HG02840 (cell line): ENCODE measurements at regions not wholly inside any gene's neighbourhood (a gene's known extent, or its start where the extent isn't known, plus 50 kb on each side); places are given as distances from the start of the nearest gene placed in this dataset.
"Not testable (repeated sequence)": the region's sequence is repeated elsewhere in the genome, so short reads cannot be mapped to it uniquely, and the experiment has no call there.

Experiments
- ATAC-seq: cut with Tn5 transposase; IDR thresholded peaks from one replicate; pipeline ENCODE4 v1.9.1; 2021; ENCODE audit warnings: mild to moderate bottlenecking, moderate library complexity, moderate number of reproducible peaks; ENCODE audit not compliant: unreplicated experiment, low FRiP score

DNA sequence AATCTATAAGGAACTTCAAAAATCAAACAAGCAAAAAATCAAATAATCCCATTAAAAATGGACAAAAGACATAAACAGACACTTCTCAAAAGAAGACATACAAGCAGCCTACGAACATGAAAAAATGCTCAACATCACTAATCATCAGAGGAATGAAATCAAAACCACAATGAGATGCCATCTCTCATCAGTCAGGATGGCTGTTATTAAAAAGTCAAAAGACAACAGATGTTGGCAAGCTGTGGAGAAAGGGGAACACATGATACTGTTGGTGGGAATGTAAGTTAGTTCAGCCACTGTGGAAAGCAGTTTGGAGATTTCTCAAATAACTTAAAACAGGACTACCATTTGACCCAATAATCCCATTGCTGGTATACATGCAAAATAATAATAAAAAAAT lies 226.4 kb downstream of the S1PR1 start:
- ATAC-seq = no peak

DNA sequence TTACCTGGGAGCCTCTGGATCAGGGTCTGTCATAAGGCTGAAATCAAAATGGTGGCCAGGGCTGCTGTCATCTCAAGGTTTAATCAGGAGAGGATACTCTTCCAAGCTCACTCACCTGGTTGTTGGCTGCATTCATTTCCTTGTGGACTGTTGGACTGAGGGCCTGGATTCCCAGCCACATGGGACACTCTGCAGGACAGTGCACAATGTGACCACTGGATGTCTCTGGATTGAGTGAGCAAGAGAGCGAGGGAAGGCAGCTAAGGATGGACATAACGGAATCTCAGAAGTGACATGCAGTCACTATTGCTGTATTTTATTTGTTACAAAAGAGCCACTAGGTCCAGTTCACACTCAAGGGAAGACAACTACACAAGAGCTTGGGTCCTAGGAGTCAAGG lies 229.1 kb downstream of the S1PR1 start:
- ATAC-seq = no peak

DNA sequence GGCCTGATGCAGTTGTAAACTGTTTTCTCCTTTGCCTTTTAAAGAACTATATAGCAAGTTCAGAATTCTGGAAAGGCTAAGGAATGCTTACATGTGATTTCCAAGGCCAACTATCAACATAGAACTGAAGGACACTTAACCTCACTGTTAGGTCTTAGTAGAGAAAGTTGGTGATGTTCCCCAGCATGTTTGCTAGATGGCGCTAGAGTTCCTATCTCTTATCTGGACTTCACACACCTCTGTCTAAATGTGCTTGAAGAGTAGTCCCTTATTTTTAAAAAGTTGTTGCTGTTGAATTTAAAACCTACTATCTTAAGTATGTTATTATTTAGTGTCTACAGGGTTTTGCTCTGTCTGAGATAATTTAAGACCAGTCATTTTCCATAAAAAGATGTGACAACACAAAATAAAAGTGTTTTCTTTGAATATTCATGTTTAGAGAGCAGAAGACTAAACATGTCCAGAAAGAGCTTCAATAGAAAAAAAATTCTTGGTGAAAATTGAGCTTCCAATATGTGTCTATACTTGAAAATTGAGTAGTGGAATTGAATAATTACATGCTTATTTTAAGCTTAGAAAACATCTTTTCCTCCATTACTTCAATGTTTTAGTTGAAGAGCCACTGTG lies 237.3 kb downstream of the S1PR1 start:
- no peak for ATAC-seq

DNA sequence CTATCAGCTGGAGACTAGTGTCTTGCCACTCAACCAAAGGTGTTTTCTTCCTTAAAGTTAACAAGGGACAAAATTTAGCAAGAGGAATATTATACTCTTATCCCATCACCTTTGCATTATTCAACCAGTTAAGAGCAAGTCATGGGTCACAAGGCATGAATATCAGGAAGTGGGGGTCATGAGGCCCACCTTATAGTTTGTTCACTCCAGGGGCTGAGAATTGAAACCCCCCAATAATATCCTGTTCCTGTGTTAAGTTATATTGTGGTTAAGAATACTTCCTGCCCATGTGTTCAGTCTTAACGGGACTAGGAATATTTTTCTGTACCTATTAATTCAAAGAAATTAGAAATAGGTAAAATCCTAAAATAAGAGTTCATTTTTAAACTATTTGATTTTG lies 239.7 kb downstream of the S1PR1 start:
- ATAC-seq = no peak

DNA sequence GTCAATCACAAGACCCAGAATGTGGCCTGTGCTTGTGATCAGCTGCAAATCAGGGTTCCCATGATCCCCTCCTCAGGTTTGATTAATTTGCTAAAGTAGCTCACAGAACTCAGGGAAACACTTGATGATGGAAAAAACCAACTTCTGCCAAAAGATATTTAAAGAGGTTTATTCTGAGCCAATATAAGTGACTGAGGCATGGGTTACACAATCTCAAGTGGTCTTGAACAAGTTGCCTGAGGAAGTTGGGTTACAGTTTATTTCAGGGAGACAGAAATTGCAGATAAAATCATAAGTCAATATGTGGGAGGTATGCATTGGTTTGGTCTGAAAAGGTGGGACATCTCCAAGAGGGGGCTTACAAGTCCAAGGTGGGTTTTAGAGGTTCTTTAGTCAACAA lies 243.1 kb downstream of the S1PR1 start:
- ATAC-seq = no peak

DNA sequence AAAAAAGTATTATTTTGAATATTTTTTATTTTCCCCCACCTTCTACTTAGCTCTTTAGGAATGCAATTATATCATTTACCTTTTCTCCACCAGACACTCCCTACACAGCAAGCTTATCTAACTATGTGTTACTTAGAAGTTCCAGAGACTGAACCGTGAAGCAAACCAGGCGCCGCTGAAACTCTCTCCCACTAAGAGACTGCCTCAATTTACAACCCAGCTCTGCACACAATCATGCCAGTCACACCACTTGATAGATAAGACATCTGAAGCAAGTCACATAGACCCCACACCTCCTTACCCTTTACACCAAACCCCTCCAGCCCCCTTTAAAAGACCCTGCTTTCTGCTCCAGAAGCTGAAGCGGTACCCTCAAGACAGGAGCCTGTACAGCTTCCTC lies 245.5 kb downstream of the S1PR1 start:
- no peak for ATAC-seq

DNA sequence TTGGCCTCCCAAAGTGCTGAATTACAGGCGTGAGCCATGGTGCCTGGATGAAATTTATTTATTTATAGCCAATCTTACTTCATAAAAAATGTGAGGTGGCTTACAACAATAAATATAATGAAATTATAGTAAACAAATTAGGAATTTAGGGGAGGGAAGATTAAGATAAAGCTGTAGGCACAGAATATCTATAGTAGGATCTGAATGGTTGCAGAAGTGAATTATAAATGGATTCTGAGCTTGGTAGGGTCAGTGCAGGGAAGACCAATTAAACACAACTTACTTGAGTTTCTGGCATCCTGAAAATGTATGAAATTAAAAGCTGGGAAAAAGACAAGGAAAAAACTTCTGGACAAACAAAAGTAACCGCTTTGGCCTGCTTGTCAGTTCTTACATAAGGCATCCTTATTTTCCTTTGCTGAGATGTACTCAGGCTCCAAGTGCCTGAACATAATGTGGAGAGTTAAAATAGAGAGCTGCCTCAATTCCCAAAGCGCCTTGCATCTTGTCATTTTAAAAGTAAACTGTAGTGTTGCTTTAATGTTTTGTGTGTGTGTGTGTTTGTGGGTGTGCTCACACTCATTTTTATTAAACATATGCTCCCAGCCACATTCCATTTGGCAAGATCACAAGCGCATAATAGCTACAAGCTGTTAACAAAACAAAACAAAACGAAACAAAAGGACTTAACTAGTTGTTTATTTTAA lies 247.3 kb downstream of the S1PR1 start:
- ATAC-seq = no peak

DNA sequence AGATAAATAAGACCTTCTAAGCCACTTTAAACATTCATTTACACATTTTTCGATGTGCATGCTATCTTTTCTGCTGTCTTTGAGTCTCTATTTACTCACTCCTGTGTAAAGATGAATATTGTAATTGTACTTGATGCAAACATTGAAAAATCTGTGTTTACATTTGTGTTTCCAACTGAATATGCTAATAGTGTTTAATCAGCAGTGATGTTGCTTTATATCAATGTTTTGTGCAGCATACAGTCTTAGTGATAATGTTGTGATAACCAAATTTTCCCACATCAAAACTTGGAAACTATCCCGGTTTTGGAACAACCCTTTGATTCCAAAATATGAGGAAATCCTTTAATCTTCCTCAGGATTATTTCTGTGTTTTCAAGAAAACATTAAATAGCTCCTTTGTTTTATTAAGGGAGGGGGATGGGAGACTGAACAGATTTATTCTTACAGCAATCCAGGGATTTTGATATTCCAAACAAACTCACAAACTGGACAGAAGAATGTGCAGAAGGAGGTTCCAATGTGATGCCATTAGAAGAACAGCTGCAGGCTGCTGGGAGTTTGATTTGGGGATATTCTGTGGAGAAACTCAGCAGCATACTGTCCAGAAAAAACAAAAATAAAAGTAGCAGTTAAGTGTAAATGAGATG lies 248.0 kb downstream of the S1PR1 start:
- no peak for ATAC-seq

DNA sequence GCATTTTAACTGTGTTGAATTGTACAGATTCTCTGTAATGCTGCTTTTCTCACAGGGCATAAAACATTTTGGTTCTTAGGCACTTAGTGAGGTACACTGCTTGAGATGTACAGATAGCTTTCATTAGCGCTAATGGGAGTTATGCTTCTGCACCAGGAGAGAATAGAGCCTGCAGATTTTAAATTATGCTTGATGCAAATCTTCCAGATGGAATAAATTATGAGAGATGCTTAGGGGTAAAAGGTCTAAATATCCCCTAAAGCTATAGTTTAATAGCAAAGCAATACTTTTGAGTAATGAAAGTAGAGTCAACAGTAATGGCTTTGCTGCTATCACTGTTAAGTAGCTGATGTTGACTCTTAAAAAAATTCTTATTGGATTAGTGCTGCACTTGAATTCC lies 248.9 kb downstream of the S1PR1 start:
- ATAC-seq = no peak

DNA sequence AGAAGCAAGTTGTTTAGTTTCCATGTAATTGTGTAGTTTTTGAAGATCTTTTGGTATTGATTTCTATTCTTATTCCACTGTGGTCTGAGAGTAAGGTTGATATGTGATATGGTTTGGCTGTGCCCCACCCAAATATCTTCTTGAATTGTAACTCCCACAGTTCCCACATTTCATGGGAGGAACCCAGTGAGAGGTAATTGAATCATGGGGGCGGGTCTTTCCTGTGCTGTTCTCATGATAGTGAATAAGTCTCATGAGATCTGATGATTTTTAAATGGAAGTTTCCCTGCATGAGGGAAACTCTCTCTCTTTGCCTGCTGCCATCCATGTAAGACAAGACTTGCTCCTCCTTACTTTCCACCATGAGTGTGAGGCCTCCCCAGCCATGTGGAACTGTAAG lies 255.3 kb downstream of the S1PR1 start:
- ATAC-seq = not testable (repeated sequence)

DNA sequence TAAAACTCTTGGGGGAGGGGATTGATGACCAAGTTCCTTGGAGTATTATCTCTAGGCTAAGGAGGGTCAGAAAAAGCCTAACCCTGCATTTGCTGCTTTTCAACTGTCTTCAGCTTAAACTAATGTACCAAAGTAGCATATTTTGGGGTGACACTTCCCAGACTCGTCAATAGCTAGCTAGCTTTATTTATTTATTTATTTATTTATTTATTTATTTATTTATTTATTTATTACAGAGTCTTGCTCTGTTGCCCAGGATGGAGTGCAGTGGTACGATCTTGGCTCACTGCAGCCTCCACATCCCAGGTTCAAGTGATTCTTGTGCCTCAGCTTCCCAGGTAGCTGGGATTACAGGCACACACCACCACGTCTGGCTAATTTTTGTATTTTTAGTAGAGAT lies 257.1 kb downstream of the S1PR1 start:
- not testable (repeated sequence) for ATAC-seq

DNA sequence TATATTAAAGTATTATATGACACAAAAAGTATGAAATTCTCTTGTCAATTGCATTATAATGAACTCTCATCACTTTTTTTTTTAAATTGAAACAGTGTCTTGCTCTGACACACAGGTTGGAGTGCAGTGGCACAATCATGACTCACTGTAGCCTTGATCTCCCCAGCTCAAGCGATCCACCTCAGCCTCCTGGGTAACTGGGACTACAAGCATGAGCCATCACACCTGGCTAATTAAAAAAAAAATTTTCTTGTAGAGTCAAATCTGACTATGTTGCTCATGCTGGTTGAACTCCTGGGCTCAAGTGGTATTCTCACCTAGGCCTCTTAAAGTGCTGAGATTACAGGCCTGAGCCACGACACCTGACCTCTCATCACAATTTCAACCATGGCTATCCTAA lies 259.3 kb downstream of the S1PR1 start:
- ATAC-seq = no peak

DNA sequence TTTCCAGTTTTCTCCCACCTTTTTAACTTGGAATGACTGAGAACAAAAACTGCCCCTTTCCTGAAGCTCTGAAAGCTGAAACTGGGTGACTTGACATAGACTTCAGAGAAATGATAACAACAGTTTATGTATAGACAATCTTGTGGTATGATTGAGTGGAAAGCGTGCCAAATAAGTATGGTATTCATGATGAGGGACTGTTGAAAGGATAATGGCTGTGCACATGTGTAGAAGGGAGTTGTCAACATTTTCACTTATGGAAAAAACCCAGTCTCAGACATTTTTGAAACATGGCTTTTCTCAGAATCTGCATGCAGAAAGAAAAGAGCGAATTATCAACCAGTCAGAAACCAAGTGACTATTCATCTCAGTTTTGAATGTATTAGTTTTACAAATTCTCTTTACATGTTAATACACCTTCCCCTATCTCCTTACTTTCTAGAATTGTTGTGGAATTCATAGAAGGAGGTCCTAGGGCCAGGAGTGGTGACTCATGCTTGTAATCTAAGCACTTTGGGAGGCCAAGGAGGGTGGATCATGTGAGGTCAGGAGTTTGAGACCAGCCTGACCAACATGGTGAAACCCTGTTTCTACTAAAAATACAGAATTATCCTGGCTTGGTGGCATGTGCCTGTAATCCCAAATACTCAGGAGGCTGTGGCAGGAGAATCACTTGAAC lies 261.2 kb downstream of the S1PR1 start:
- ATAC-seq = no peak

DNA sequence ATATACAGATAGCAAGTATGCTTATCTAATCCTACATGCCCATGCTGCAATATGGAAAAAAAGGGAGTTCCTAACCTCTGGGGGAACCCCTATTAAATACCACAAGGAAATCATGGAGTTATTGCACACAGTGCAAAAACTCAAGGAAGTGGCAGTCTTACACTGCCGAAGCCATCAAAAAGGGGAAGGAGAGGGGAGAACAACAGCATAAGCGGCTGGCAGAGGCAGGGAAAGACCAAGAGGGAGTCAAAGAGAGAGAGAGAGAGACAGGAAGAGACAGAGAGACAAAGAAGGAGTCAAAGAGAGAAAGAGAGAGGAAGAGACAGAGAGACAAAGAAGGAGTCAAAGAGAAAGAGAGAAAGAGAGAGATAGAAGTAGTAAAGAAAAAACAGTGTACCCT lies 267.3 kb downstream of the S1PR1 start:
- not testable (repeated sequence) for ATAC-seq

DNA sequence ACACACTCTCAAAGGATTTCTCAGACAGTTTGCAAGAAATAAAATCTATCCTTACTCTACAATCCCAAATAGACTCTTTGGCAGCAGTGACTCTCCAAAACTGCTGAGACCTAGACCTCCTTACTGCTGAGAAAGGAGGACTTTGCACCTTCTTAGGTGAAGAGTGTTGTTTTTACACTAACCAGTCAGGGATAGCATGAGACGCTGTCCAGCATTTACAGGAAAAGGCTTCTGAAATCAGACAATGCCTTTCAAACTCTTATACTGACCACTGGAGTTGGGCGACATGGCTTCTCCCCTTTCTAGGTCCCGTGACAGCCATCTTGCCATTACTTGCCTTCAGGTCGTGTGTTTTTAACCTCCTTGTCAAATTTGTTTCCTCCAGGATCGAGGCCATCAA lies 268.4 kb downstream of the S1PR1 start:
- not testable (repeated sequence) for ATAC-seq

DNA sequence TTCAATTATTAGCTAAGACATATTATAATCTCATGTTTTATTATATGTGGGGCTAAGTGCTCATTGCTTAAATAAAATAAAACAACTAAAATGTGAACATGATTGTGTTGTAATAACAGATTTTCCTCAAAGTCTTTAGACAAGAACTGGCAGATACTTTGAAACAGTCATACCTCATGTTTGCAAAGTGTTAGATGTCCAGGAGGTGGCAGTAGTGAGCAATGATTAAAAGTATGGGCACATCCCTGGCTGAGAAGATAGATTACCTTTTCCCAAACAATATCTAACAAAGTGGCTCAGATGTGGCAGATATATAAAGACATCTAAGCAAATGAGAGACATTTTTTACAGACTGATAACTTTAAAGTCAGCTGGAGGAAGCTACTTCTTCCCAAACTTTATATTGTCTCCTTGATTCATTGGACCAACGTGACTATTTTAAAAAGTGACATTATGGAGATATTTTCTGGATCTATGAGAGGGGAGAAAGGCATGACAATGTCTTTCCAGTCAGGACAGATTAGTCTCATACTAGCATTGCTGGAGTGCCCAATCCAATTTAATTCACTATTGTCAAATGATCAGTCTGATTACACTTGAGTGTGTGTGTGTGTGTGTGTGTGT lies 269.8 kb downstream of the S1PR1 start:
- ATAC-seq = peak; percentile 56

DNA sequence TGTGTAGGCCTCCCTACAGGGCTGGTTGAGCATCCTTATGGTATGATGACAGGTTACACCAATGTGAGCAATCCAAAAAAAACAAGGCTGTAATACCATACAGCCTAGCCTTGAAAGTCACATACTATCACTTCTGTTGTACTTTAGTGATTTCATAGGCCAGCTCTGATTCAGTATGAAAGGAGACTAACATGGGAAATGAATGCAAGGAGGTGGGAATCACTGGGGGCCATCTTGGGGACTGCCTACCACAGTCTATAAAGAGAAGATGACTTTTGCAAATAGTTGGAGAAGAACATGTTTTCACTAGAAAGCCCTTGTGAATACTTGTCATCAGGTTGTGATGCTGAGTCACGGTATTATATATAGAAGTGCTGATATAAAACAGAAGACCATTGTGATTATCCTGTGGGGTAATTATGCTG lies 270.7 kb downstream of the S1PR1 start:
- no peak for ATAC-seq

DNA sequence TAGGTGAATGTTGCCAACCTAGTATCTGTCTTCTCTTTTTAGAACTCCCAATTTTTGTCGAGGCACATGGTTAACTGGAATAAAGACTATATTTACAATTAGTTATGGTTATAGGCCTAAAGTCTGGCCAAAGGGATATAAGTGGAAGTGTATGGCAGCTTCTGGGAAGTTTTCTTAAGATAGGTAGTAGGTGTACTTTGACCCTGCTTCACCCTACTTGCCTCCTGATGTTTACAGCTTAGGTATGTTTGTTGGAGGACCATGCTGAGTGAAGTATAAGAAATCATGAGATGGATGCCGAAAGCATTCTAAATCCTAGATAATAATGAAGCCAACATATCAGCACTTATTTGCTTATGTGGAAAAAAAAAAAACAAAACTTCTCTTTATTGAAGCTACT lies 272.1 kb downstream of the S1PR1 start:
- ATAC-seq = no peak

DNA sequence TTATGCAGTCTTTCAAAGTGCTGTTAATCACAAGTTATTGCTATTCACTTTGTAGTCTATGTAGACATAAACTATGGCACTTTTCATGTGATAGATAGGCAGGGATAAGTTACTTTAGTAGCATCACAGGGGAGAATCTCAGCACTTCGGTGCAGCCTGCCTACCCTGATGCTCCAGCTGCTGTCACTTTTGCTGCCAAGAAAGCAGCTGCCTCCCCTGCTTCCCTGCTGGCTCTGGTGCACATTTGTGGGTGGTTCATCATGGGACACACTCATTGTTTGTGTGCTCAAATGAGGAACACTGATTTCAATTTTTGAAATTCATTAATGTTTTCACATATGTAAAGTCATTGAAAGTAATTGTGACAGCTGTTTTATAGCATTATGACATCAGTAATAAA lies 272.6 kb downstream of the S1PR1 start:
- no peak for ATAC-seq

DNA sequence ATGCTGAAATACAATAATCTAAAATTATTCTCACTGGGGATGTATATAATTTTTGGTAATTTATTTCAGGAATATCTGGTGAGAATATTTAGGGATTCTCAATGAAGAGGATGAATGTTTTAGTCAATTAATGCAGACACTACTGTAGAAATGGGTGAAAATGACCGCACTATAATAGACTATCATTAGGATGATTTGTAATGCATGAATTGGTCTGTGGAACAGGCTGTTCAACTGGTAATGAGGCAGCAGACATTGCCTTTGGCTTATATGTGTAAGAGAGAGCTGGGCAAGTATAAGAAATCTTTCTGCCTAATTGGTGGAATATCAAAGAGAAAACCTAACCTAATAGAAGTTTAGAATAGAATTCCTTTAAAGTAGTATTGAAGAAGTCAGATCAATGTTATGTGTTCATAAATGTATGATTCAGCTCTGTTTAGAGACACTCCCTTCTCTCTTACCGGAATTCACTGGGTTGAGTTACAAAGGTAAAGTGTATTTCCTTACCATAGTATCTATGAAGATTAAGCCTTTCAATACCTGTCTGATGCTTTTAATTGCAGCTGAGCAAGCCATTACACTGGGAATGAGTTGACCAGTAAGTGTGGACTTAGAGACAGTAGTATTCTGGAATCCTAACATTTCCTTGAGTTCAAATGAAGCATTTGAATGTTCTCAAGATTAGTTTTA lies 274.5 kb downstream of the S1PR1 start:
- ATAC-seq = no peak
